ENCODE measurements at regions not wholly inside any gene's neighbourhood (a gene's known extent, or its start where the extent isn't known, plus 50 kb on each side); places are given as distances from the start of the nearest gene placed in this dataset.

DNA sequence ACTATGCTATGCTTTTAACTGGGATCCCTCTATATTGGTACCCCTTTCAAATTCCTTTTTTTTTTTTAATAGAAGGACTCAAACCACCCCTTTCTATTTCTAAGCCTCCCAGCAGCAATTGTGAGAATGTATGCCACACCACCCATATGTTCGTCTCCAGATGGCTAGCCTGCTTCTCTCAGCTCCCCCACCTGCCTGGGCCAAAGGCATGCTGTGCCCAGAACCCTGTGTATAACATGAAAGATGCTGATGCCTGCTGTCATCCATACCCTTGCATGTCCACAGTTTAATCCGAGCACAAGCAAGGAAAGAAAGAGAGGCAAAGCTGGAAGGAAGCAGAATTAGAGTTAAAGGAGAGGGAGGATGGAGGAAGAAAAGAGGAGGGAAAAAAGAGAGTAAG is 159.5 kb upstream of the CNTN6 start:
- Mint-ChIP-seq H3K27ac (no peak overlapping the region), H3K9me3 (ENCODE audit: low read depth) (no peaks in the 10 kb centered on the region), H3K36me3 (ENCODE audit: insufficient read depth) (no peaks in the 10 kb centered on the region), H3K27me3 (no peaks in the 10 kb centered on the region), H3K4me3 (ENCODE audit: low read depth) (no peak overlapping the region), H3K4me1 (ENCODE audit: low read depth) (peaks cover 5% of the 10 kb centered on the region)
- TF ChIP-seq, protein P1, sequence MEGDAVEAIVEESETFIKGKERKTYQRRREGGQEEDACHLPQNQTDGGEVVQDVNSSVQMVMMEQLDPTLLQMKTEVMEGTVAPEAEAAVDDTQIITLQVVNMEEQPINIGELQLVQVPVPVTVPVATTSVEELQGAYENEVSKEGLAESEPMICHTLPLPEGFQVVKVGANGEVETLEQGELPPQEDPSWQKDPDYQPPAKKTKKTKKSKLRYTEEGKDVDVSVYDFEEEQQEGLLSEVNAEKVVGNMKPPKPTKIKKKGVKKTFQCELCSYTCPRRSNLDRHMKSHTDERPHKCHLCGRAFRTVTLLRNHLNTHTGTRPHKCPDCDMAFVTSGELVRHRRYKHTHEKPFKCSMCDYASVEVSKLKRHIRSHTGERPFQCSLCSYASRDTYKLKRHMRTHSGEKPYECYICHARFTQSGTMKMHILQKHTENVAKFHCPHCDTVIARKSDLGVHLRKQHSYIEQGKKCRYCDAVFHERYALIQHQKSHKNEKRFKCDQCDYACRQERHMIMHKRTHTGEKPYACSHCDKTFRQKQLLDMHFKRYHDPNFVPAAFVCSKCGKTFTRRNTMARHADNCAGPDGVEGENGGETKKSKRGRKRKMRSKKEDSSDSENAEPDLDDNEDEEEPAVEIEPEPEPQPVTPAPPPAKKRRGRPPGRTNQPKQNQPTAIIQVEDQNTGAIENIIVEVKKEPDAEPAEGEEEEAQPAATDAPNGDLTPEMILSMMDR (IDR thresholded peaks at IDR 0.05; ENCODE audit: unreplicated experiment) = no peak
- no peak for DNase-seq (ENCODE audit: low spot score, unreplicated experiment)

DNA sequence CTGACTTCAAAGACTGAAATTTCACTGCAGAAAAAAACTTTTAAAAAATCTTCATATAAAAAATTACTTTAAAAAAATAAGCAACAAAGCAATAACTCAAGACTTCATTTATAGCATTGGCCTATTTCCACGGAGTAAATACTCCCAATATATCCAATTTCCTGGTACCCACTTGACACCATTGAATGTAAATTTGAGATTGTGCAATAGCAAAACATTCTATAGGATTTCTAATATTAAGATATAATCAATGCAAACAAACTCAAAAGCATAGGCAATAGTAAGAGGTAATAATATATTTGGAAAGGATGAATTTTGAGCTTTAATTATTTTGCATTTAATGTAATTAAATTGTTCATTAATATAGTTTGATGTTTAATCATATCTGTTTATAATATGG is 148.0 kb upstream of the CNTN6 start:
- TF ChIP-seq, protein P1 (IDR thresholded peaks at IDR 0.05; ENCODE audit: unreplicated experiment) = no peak
- Mint-ChIP-seq H3K4me3 (ENCODE audit: low read depth) (no peak overlapping the region), H3K36me3 (ENCODE audit: insufficient read depth) (no peaks in the 10 kb centered on the region), H3K27ac (no peak overlapping the region), H3K27me3 (no peaks in the 10 kb centered on the region), H3K9me3 (ENCODE audit: low read depth) (no peaks in the 10 kb centered on the region), H3K4me1 (ENCODE audit: low read depth) (no peaks in the 10 kb centered on the region)
- DNase-seq (ENCODE audit: low spot score, unreplicated experiment) = no peak

DNA sequence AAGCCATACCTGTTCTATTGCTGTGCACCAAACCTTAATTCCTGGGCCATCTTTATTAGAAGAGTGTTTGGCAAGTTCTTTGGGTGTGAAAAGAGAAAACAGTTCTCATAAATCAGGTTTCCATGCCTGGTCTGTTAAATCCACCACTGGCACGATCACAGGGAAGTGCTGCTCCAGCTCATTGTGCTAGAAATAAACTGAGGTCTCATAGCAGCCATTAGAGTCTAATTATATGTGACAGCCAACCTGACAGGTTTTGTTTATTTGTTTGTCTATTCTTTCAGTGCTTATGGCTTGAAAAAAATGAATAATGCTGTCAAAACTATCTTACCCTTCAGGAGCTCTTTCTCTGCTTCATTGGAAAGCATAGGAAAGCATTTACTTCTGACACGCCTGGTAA is 147.1 kb upstream of the CNTN6 start:
- no peaks in the 10 kb centered on the region for H3K27me3 Mint-ChIP-seq
- no peaks in the 10 kb centered on the region for H3K4me1 Mint-ChIP-seq (ENCODE audit: low read depth)

GRCh38 chr3:952906-953305 is 139.9 kb upstream of the CNTN6 start:
- H3K27ac Mint-ChIP-seq = no peak overlapping the region
- peaks cover 2% of the 10 kb centered on the region for H3K4me1 Mint-ChIP-seq (ENCODE audit: low read depth)
- no peaks in the 10 kb centered on the region for H3K27me3 Mint-ChIP-seq
- no peaks in the 10 kb centered on the region for H3K36me3 Mint-ChIP-seq (ENCODE audit: insufficient read depth)
- no peaks in the 10 kb centered on the region for H3K9me3 Mint-ChIP-seq (ENCODE audit: low read depth)
- DNase-seq (ENCODE audit: low spot score, unreplicated experiment) = no peak
- no peak overlapping the region for H3K4me3 Mint-ChIP-seq (ENCODE audit: low read depth)
- TF ChIP-seq, protein P1 (IDR thresholded peaks at IDR 0.05; ENCODE audit: unreplicated experiment) = no peak

More for the DNA sequence above, 147.1 kb upstream of the CNTN6 start:
- no peak for DNase-seq (ENCODE audit: low spot score, unreplicated experiment)
- Mint-ChIP-seq H3K27ac (no peak overlapping the region), H3K36me3 (ENCODE audit: insufficient read depth) (no peaks in the 10 kb centered on the region), H3K4me3 (ENCODE audit: low read depth) (no peak overlapping the region), H3K9me3 (ENCODE audit: low read depth) (no peaks in the 10 kb centered on the region)
- TF ChIP-seq, protein P1 (IDR thresholded peaks at IDR 0.05; ENCODE audit: unreplicated experiment) = no peak

GRCh38 chr3:963255-963654 is 129.6 kb upstream of the CNTN6 start:
- Mint-ChIP-seq H3K36me3 (ENCODE audit: insufficient read depth) (peaks cover 2% of the 10 kb centered on the region), H3K4me1 (ENCODE audit: low read depth) (no peaks in the 10 kb centered on the region), H3K27ac (no peak overlapping the region), H3K4me3 (ENCODE audit: low read depth) (no peak overlapping the region), H3K27me3 (no peaks in the 10 kb centered on the region), H3K9me3 (ENCODE audit: low read depth) (peaks cover 10% of the 10 kb centered on the region)
- no peak for DNase-seq (ENCODE audit: low spot score, unreplicated experiment)
- TF ChIP-seq, protein P1 (IDR thresholded peaks at IDR 0.05; ENCODE audit: unreplicated experiment) = no peak

Measured in progenitor cell of endocrine pancreas (in vitro differentiated cells).